ENCODE measurements at regions not wholly inside any gene's neighbourhood (a gene's known extent, or its start where the extent isn't known, plus 50 kb on each side); places are given as distances from the start of the nearest gene placed in this dataset.

GRCh38 chrX:42627891-42628290 is 150.1 kb downstream of the PPP1R2C start:
- TF ChIP-seq CTCF (IDR thresholded peaks at IDR 0.05; ENCODE audit: low read depth, low read length, poor library complexity, severe bottlenecking) = no peak
- TF ChIP-seq EZH2phosphoT487 (IDR thresholded peaks at IDR 0.05; ENCODE audit: borderline replicate concordance, low read length) = no peak
